ENCODE measurements at regions not wholly inside any gene's neighbourhood (a gene's known extent, or its start where the extent isn't known, plus 50 kb on each side); places are given as distances from the start of the nearest gene placed in this dataset.

GRCh38 chr22:47798229-47798628 lies 1035.8 kb downstream of the TBC1D22A start:
- peaks cover 0 to 19% (median 2%) of the 10 kb centered on the region in 12 donors for H3K9me3 ChIP-seq
- no peak overlapping the region for H3K4me3 ChIP-seq
- ATAC-seq (no peak), DNase-seq (no peak)
- H3K36me3 ChIP-seq, result no peaks in the 10 kb centered on the region
- peaks cover 0 to 4% (median 0%) of the 10 kb centered on the region in 9 donors for H3K27me3 ChIP-seq
- H3K4me1 ChIP-seq, result no peaks in the 10 kb centered on the region
- no peak overlapping the region for H3K27ac ChIP-seq
- 70 to 90% (median 80%) methylated on average over 4 of the region's 4 CpGs for WGBS, 4 donors
- intact Hi-C loops (cut with DNase I), result no loop called here
- TF ChIP-seq CTCF (IDR thresholded peaks at IDR 0.05) (no peak), POLR2A (IDR thresholded peaks at IDR 0.05) (no peak)

GRCh38 chr22:47797342-47797945 lies 1035.0 kb downstream of the TBC1D22A start:
- peaks cover 0 to 4% (median 0%) of the 10 kb centered on the region in 9 donors for H3K27me3 ChIP-seq
- H3K4me1 ChIP-seq, result no peaks in the 10 kb centered on the region
- TF ChIP-seq POLR2A (IDR thresholded peaks at IDR 0.05) (no peak), CTCF (IDR thresholded peaks at IDR 0.05) (no peak)
- intact Hi-C loops (cut with DNase I), result no loop called here
- H3K4me3 ChIP-seq, result no peak overlapping the region
- H3K36me3 ChIP-seq, result no peaks in the 10 kb centered on the region
- no peak for DNase-seq
- WGBS, 4 donors, result 55 to 79% (median 64%) methylated on average over 6 of the region's 6 CpGs
- H3K27ac ChIP-seq, result no peak overlapping the region
- peaks cover 0 to 19% (median 2%) of the 10 kb centered on the region in 12 donors for H3K9me3 ChIP-seq
- no peak for ATAC-seq

- DNase-seq (no peak), ATAC-seq (no peak)
- intact Hi-C loops (cut with DNase I), result no loop called here
- Histone ChIP-seq H3K36me3 (no peaks in the 10 kb centered on the region), H3K9me3 (peaks cover 0 to 19% (median 2%) of the 10 kb centered on the region in 12 donors), H3K27ac (no peak overlapping the region), H3K4me3 (no peak overlapping the region), H3K27me3 (peaks cover 0 to 4% (median 0%) of the 10 kb centered on the region in 9 donors), H3K4me1 (no peaks in the 10 kb centered on the region)
- WGBS, 4 donors, result 88 to 91% (median 89%) methylated on average over 8 to 11 of the region's 11 CpGs
- TF ChIP-seq POLR2A (IDR thresholded peaks at IDR 0.05) (no peak), CTCF (IDR thresholded peaks at IDR 0.05) (no peak)
Observed at GRCh38 chr22:47796128-47796908, 1033.9 kb downstream of the TBC1D22A start.

- TF ChIP-seq CTCF (IDR thresholded peaks at IDR 0.05) (no peak), POLR2A (IDR thresholded peaks at IDR 0.05) (no peak)
- ATAC-seq (no peak), DNase-seq (no peak)
- 83 to 84% (median 83%) methylated on average over 4 to 10 of the region's 10 CpGs for WGBS, 4 donors
- Histone ChIP-seq H3K27ac (no peak overlapping the region), H3K27me3 (peaks cover 0 to 4% (median 0%) of the 10 kb centered on the region in 9 donors), H3K9me3 (peaks cover 0 to 19% (median 2%) of the 10 kb centered on the region in 12 donors), H3K36me3 (no peaks in the 10 kb centered on the region), H3K4me3 (no peak overlapping the region), H3K4me1 (no peaks in the 10 kb centered on the region)
- intact Hi-C loops (cut with DNase I), result no loop called here
Observed at GRCh38 chr22:47795477-47796127, 1033.2 kb downstream of the TBC1D22A start.

All from heart left ventricle (tissue), 16 donors.